Lung (tissue), 11 donors: ENCODE measurements at regions not wholly inside any gene's neighbourhood (a gene's known extent, or its start where the extent isn't known, plus 50 kb on each side); places are given as distances from the start of the nearest gene placed in this dataset.

Experiments
- ATAC-seq: fragments of 200-7000 bp; cut with Tn5 transposase; one replicate; pipeline ENCODE4 v1.9.1; 2020; ENCODE audit warnings: moderate number of reproducible peaks; ENCODE audit not compliant: insufficient read depth, low FRiP score
- DNase-seq, 3 donors: peaks; one replicate each; pipeline ENCODE4 v3.0.0-alpha.2; 2013 to 2017
- H3K27ac ChIP-seq, 2 donors: one replicate each; pipeline ENCODE4 v1.5.1; 2013; ENCODE audit warnings: mild to moderate bottlenecking in 2 of 2, moderate library complexity in 2 of 2, control low read depth in 1 of 2, inconsistent platforms in 1 of 2, low read depth in 1 of 2, low read length in 1 of 2
- H3K27me3 ChIP-seq, 3 donors: one replicate each; pipeline ENCODE4 v1.5.1; 2013; ENCODE audit warnings: low read length in 2 of 3; ENCODE audit not compliant: control insufficient read depth in 3 of 3, insufficient read depth in 3 of 3
- H3K36me3 ChIP-seq, 4 donors: one replicate each; pipeline ENCODE4 v1.5.1; 2013; ENCODE audit warnings: low read length in 4 of 4, mild to moderate bottlenecking in 1 of 4, moderate library complexity in 1 of 4; ENCODE audit not compliant: control insufficient read depth in 4 of 4, insufficient read depth in 4 of 4
- H3K4me1 ChIP-seq, 5 donors: one replicate each; pipeline ENCODE4 v1.5.1; 2013; ENCODE audit warnings: low read length in 5 of 5, mild to moderate bottlenecking in 2 of 5, moderate library complexity in 1 of 5; ENCODE audit not compliant: control insufficient read depth in 5 of 5, insufficient read depth in 5 of 5
- H3K4me3 ChIP-seq: one replicate; pipeline ENCODE4 v1.5.1; 2013; ENCODE audit warnings: mild to moderate bottlenecking, control low read depth, moderate library complexity
- H3K9ac ChIP-seq, 2 donors: one replicate each; pipeline ENCODE4 v1.5.1; 2013; ENCODE audit warnings: low read length in 2 of 2, control low read depth in 1 of 2; ENCODE audit not compliant: insufficient read depth in 1 of 2
- H3K9me3 ChIP-seq, 4 donors: one replicate each; pipeline ENCODE4 v1.5.1; 2013; ENCODE audit warnings: low read length in 3 of 4, mild to moderate bottlenecking in 1 of 4, moderate library complexity in 1 of 4; ENCODE audit not compliant: control insufficient read depth in 4 of 4, insufficient read depth in 3 of 4
- WGBS, 2 donors: extraction: QIAGEN DNeasy Blood & Tissue Kit; methylation state at CpG; one replicate each; pipeline ENCODE4 v1.1.7; 2013; 5-methylcytosine and 5-hydroxymethylcytosine counted together
- TF ChIP-seq, protein P1 (sequence below): IDR thresholded peaks from 2 replicates; pipeline ENCODE4 v1.5.1; 2012; ENCODE audit warnings: mild to moderate bottlenecking; ENCODE audit errors: control extremely low read depth, extremely low read depth
- donor health status: control.
- donor health status: control.
- donor health status: Bipolar disorder and iron deficiency.
- donor health status: healthy.
- donor health status: DM: yes; HTN: yes; CAD: no.

DNA sequence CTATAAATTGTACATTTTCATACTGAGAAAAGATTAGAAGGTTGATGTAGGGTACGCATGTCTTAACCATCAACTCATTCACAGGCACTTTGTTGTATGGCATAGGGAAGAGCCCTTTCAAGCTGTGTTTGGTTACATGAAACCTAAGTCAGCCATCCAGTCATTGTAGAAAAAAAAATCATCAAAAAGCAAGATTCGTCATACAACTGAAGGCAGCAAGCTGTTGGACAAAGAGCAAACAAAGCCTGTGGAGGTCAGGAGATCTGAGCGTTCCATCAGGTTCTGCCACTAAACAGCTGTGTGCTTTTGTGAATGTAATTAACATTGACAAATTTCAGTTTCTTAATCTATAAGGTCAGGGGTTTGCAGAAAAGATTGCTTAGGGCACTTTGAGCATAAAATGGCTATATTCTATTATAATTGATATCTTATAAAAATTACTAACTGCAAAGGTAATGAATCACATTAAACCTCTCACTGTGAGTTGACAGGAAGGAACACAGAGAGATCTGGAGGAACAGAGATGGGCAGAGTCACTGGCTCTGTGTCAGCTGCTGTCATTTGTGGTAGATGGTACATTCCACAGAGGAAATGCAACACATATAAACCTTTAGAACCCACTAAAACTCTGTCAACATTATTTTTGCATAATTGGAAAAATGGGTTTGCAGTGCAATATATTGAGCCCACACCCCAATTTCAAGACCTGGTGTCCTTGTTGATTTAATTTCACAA is 66.3 kb upstream of the MYOCD start:
- Histone ChIP-seq H3K27me3 (peaks cover 0 to 5% (median 0%) of the 10 kb centered on the region in 3 donors), H3K4me1 (peaks cover 0 to 13% (median 0%) of the 10 kb centered on the region in 5 donors), H3K4me3 (no peak overlapping the region), H3K9me3 (peaks cover 0 to 3% (median 0%) of the 10 kb centered on the region in 4 donors), H3K27ac (no peak overlapping the region), H3K36me3 (no peaks in the 10 kb centered on the region), H3K9ac (no peak overlapping the region)
- ATAC-seq: no peak
- WGBS, 2 donors: 54 to 64% methylated on average over 3 of the region's 3 CpGs
- TF ChIP-seq, protein P1, sequence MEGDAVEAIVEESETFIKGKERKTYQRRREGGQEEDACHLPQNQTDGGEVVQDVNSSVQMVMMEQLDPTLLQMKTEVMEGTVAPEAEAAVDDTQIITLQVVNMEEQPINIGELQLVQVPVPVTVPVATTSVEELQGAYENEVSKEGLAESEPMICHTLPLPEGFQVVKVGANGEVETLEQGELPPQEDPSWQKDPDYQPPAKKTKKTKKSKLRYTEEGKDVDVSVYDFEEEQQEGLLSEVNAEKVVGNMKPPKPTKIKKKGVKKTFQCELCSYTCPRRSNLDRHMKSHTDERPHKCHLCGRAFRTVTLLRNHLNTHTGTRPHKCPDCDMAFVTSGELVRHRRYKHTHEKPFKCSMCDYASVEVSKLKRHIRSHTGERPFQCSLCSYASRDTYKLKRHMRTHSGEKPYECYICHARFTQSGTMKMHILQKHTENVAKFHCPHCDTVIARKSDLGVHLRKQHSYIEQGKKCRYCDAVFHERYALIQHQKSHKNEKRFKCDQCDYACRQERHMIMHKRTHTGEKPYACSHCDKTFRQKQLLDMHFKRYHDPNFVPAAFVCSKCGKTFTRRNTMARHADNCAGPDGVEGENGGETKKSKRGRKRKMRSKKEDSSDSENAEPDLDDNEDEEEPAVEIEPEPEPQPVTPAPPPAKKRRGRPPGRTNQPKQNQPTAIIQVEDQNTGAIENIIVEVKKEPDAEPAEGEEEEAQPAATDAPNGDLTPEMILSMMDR: no peak
- DNase-seq: peak in 2 of 3 donors; percentile 16 to 43

DNA sequence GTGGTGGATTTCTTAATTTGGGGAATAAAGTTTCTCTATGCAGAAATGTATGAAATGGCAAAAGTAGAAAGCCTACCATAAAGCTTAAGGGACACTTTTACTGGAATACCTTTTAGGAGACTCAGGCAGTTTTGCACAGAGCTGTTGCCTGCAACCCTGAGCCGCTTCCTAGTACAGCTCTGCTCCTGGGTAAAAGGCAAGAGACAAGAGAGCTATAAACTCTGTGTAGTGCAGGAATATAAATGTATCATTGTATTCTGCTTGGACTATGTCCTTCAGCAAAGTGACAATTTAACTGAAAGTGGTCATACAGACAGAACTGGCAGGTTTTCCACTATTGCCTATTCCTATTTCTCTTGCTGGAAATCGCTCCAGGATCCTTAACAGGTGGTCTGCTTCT is 65.3 kb upstream of the MYOCD start:
- H3K27ac ChIP-seq: no peak overlapping the region
- WGBS, 2 donors: 58 to 66% methylated on average over 2 of the region's 2 CpGs
- H3K27me3 ChIP-seq: peaks cover 0 to 5% (median 0%) of the 10 kb centered on the region in 3 donors
- DNase-seq: no peak
- H3K9me3 ChIP-seq: peaks cover 0 to 3% (median 0%) of the 10 kb centered on the region in 4 donors
- peaks cover 0 to 13% (median 0%) of the 10 kb centered on the region in 5 donors for H3K4me1 ChIP-seq
- H3K9ac ChIP-seq: no peak overlapping the region
- ATAC-seq: no peak
- no peaks in the 10 kb centered on the region for H3K36me3 ChIP-seq
- TF ChIP-seq, protein P1: no peak
- H3K4me3 ChIP-seq: no peak overlapping the region

DNA sequence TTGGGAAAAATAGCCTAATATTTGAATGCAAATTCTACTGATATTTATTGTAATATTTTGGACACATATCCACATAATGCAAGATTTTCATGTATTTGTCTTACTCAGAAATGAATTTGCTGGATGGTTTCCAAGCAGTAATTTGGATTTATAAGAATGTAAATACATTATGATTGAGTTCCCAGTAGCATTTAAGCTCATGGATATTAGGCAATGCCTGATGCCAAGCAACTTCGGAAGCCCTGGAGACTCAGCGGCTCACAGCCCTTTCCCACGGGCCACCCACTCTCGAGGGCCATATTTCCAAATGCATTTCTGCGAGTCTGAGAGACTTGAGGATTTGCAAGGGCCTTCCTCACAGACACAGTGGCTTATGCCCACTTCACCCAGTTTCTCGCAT is 62.1 kb upstream of the MYOCD start:
- WGBS, 2 donors: 86 to 90% methylated on average over 6 of the region's 6 CpGs

More for the DNA sequence above, 62.1 kb upstream of the MYOCD start:
- no peak overlapping the region for H3K9ac ChIP-seq
- peaks cover 0 to 5% (median 0%) of the 10 kb centered on the region in 3 donors for H3K27me3 ChIP-seq
- H3K4me3 ChIP-seq: no peak overlapping the region
- DNase-seq: peak in 2 of 3 donors; percentile 44 to 64
- no peak for ATAC-seq
- no peaks in the 10 kb centered on the region for H3K36me3 ChIP-seq
- peaks cover 0 to 13% (median 0%) of the 10 kb centered on the region in 5 donors for H3K4me1 ChIP-seq
- TF ChIP-seq, protein P1: no peak
- H3K9me3 ChIP-seq: peaks cover 0 to 3% (median 0%) of the 10 kb centered on the region in 4 donors
- no peak overlapping the region for H3K27ac ChIP-seq
